GM23338 (cell line): ENCODE measurements at regions not wholly inside any gene's neighbourhood (a gene's known extent, or its start where the extent isn't known, plus 50 kb on each side); places are given as distances from the start of the nearest gene placed in this dataset.

Experiments
- ATAC-seq: fragments of 200-7000 bp; cut with Tn5 transposase; 3 replicates; pipeline ENCODE4 v1.9.1; 2020
- DNase-seq: peaks from one replicate; pipeline ENCODE4 v3.0.0-alpha.2; 2015; ENCODE audit warnings: low spot score
- H2AFZ ChIP-seq: fragments of 200-600 bp; sonication (generic); 2 replicates; pipeline ENCODE4 v1.8.0; 2016; ENCODE audit warnings: antibody characterized with exemption, mild to moderate bottlenecking, moderate library complexity
- H3F3A ChIP-seq: fragments of 200-600 bp; sonication (generic); replicated peaks from 2 replicates; pipeline ENCODE4 v1.8.0; 2017; ENCODE audit warnings: antibody characterized with exemption, mixed run types, low read depth
- H3K27ac ChIP-seq: fragments of 200-600 bp; sonication (generic); 2 replicates; pipeline ENCODE4 v1.6.1; 2016; ENCODE audit warnings: low read depth
- H3K27me3 ChIP-seq: fragments of 200-600 bp; sonication (generic); 2 replicates; pipeline ENCODE4 v1.8.0; 2016; ENCODE audit warnings: mild to moderate bottlenecking, mixed run types, moderate library complexity; ENCODE audit not compliant: insufficient read depth
- H3K36me3 ChIP-seq: fragments of 200-600 bp; sonication (generic); 2 replicates; pipeline ENCODE4 v1.8.0; 2016; ENCODE audit warnings: mild to moderate bottlenecking; ENCODE audit not compliant: insufficient read depth
- H3K4me1 ChIP-seq: fragments of 200-600 bp; sonication (generic); 2 replicates; pipeline ENCODE4 v1.8.0; 2016; ENCODE audit warnings: mild to moderate bottlenecking, moderate library complexity; ENCODE audit not compliant: insufficient read depth
- H3K4me2 ChIP-seq: fragments of 200-600 bp; sonication (generic); 2 replicates; pipeline ENCODE4 v1.7.1; 2017; ENCODE audit warnings: mixed run types
- H3K4me3 ChIP-seq: fragments of 200-600 bp; sonication (generic); 2 replicates; pipeline ENCODE4 v1.6.1; 2016; ENCODE audit warnings: mixed run types
- H3K79me2 ChIP-seq: fragments of 200-600 bp; sonication (generic); replicated peaks from 2 replicates; pipeline ENCODE4 v1.8.0; 2017; ENCODE audit warnings: mild to moderate bottlenecking; ENCODE audit not compliant: insufficient read depth
- H3K9me2 ChIP-seq: fragments of 200-600 bp; sonication (generic); 2 replicates; pipeline ENCODE4 v1.8.0; 2017; ENCODE audit not compliant: insufficient read depth
- H4K20me1 ChIP-seq: fragments of 200-600 bp; sonication (generic); replicated peaks from 2 replicates; pipeline ENCODE4 v1.8.0; 2017; ENCODE audit warnings: mild to moderate bottlenecking; ENCODE audit not compliant: insufficient read depth
- H3K27ac Mint-ChIP-seq: 2 replicates; pipeline ENCODE4 v1.8.0; 2020; ENCODE audit warnings: inconsistent platforms, mild to moderate bottlenecking, moderate library complexity, mixed read lengths
- H3K27me3 Mint-ChIP-seq: 3 replicates; pipeline ENCODE4 v1.8.0; 2022; ENCODE audit warnings: low read depth, mild to moderate bottlenecking, moderate library complexity, mixed read lengths, inconsistent platforms; ENCODE audit not compliant: insufficient read depth, poor library complexity
- H3K36me3 Mint-ChIP-seq: 3 replicates; pipeline ENCODE4 v1.8.0; 2021; ENCODE audit warnings: low read depth, mild to moderate bottlenecking, inconsistent platforms, moderate library complexity, mixed read lengths
- H3K4me1 Mint-ChIP-seq: 3 replicates; pipeline ENCODE4 v1.8.0; 2020; ENCODE audit warnings: mild to moderate bottlenecking, inconsistent platforms, mixed read lengths
- H3K4me3 Mint-ChIP-seq: 3 replicates; pipeline ENCODE4 v1.8.0; 2021; ENCODE audit warnings: moderate library complexity, mild to moderate bottlenecking, inconsistent platforms, mixed read lengths
- H3K9me3 Mint-ChIP-seq: 3 replicates; pipeline ENCODE4 v1.8.0; 2020; ENCODE audit warnings: moderate library complexity, mild to moderate bottlenecking, inconsistent platforms, mixed read lengths
- CREB1 ChIP-seq: fragments of 250-450 bp; sonication (Bioruptor Pico); IDR thresholded peaks from 2 replicates; pipeline ENCODE4 v1.5.0; 2020; ENCODE audit warnings: low read depth, mild to moderate bottlenecking, moderate library complexity
- ETS1 ChIP-seq: IDR thresholded peaks from 2 replicates; pipeline ENCODE4 v1.6.1; 2016; ENCODE audit warnings: antibody characterized with exemption
- EZH2 ChIP-seq: fragments of 200-600 bp; sonication (generic); IDR thresholded peaks from one replicate; pipeline ENCODE4 v1.8.0; 2017; ENCODE audit warnings: antibody characterized with exemption, mild to moderate bottlenecking, low read depth; ENCODE audit not compliant: unreplicated experiment
- EZH2phosphoT487 ChIP-seq: fragments of 200-600 bp; sonication (generic); IDR thresholded peaks from one replicate; pipeline ENCODE4 v1.8.1; 2018; ENCODE audit warnings: antibody characterized with exemption; ENCODE audit not compliant: unreplicated experiment
- JUNB ChIP-seq: IDR thresholded peaks from one replicate; pipeline ENCODE4 v1.6.1; 2016; ENCODE audit warnings: antibody characterized with exemption; ENCODE audit not compliant: unreplicated experiment
- NANOG ChIP-seq: IDR thresholded peaks from 2 replicates; pipeline ENCODE4 v1.6.1; 2016; ENCODE audit warnings: antibody characterized with exemption, borderline replicate concordance
- POLR2AphosphoS5 ChIP-seq: IDR thresholded peaks from 2 replicates; pipeline ENCODE4 v1.6.1; 2016; ENCODE audit warnings: antibody characterized with exemption, low read depth
- REST ChIP-seq: IDR thresholded peaks from one replicate; pipeline ENCODE4 v1.6.1; 2018; ENCODE audit warnings: antibody characterized with exemption; ENCODE audit not compliant: unreplicated experiment
- STAT1 ChIP-seq: IDR thresholded peaks from one replicate; pipeline ENCODE4 v1.6.1; 2016; ENCODE audit warnings: antibody characterized with exemption; ENCODE audit not compliant: unreplicated experiment
- ZNF331 ChIP-seq: fragments of 250-450 bp; sonication (Bioruptor Pico); IDR thresholded peaks from 2 replicates; pipeline ENCODE4 v1.5.0; 2020; ENCODE audit warnings: low read depth, mild to moderate bottlenecking, moderate library complexity

- Histone ChIP-seq H3K9me2 (no peaks in the 10 kb centered on the region), H3K27ac (no peak overlapping the region), H3K36me3 (no peaks in the 10 kb centered on the region), H3K4me1 (no peaks in the 10 kb centered on the region), H3K27me3 (no peaks in the 10 kb centered on the region), H4K20me1 (no peaks in the 10 kb centered on the region), H3K79me2 (no peaks in the 10 kb centered on the region), H3K4me3 (no peak overlapping the region), H2AFZ (no peak overlapping the region), H3F3A (no peaks in the 10 kb centered on the region), H3K4me2 (no peak overlapping the region)
- Mint-ChIP-seq H3K27ac (no peak overlapping the region), H3K4me3 (no peak overlapping the region), H3K9me3 (no peaks in the 10 kb centered on the region; the same call in 2 of the 3 replicates), H3K36me3 (no peaks in the 10 kb centered on the region), H3K27me3 (no peaks in the 10 kb centered on the region), H3K4me1 (no peaks in the 10 kb centered on the region)
- ATAC-seq (no peak), DNase-seq (no peak)
- TF ChIP-seq JUNB: no peak
- no peak for TF ChIP-seq REST
- no peak for TF ChIP-seq EZH2phosphoT487
- no peak for TF ChIP-seq POLR2AphosphoS5
- no peak for TF ChIP-seq CREB1
- no peak for TF ChIP-seq ZNF331
These were observed 182.1 kb downstream of the SCG2 start for GRCh38 chr2:223420048-223420447.

GRCh38 chr2:223431479-223431878 is 170.7 kb downstream of the SCG2 start:
- H3K4me3 Mint-ChIP-seq: no peak overlapping the region
- ATAC-seq (no peak), DNase-seq (no peak)
- H3K27me3 Mint-ChIP-seq: no peaks in the 10 kb centered on the region
- Histone ChIP-seq H3K36me3 (no peaks in the 10 kb centered on the region), H3K4me3 (no peak overlapping the region), H3K4me2 (no peak overlapping the region), H3K27me3 (no peaks in the 10 kb centered on the region), H3K4me1 (no peaks in the 10 kb centered on the region), H3F3A (no peaks in the 10 kb centered on the region), H4K20me1 (no peaks in the 10 kb centered on the region), H3K9me2 (no peaks in the 10 kb centered on the region), H2AFZ (no peak overlapping the region), H3K27ac (no peak overlapping the region), H3K79me2 (no peaks in the 10 kb centered on the region)
- no peaks in the 10 kb centered on the region for H3K36me3 Mint-ChIP-seq
- no peak overlapping the region for H3K27ac Mint-ChIP-seq
- TF ChIP-seq NANOG (no peak), EZH2phosphoT487 (no peak), POLR2AphosphoS5 (no peak), JUNB (no peak), EZH2 (no peak)
- no peaks in the 10 kb centered on the region for H3K4me1 Mint-ChIP-seq
- no peaks in the 10 kb centered on the region for H3K9me3 Mint-ChIP-seq

GRCh38 chr2:223433461-223433860 is 168.7 kb downstream of the SCG2 start:
- Mint-ChIP-seq H3K27ac (no peak overlapping the region), H3K9me3 (no peaks in the 10 kb centered on the region), H3K4me3 (no peak overlapping the region), H3K27me3 (no peaks in the 10 kb centered on the region), H3K36me3 (no peaks in the 10 kb centered on the region), H3K4me1 (no peaks in the 10 kb centered on the region)
- H4K20me1 ChIP-seq: no peaks in the 10 kb centered on the region
- H3K9me2 ChIP-seq: no peaks in the 10 kb centered on the region
- no peak overlapping the region for H3K4me2 ChIP-seq
- ATAC-seq (no peak), DNase-seq (no peak)
- no peaks in the 10 kb centered on the region for H3K27me3 ChIP-seq
- H3K79me2 ChIP-seq: no peaks in the 10 kb centered on the region
- H3K36me3 ChIP-seq: no peaks in the 10 kb centered on the region
- no peaks in the 10 kb centered on the region for H3F3A ChIP-seq
- H3K27ac ChIP-seq: no peak overlapping the region
- H2AFZ ChIP-seq: no peak overlapping the region
- H3K4me3 ChIP-seq: no peak overlapping the region
- H3K4me1 ChIP-seq: no peaks in the 10 kb centered on the region
- TF ChIP-seq EZH2 (no peak), ZNF331 (no peak), ETS1 (no peak), JUNB (no peak), NANOG (no peak), POLR2AphosphoS5 (no peak), EZH2phosphoT487 (no peak), REST (no peak), STAT1 (no peak)
